Aorta (tissue), 5 donors: ENCODE measurements at regions not wholly inside any gene's neighbourhood (a gene's known extent, or its start where the extent isn't known, plus 50 kb on each side); places are given as distances from the start of the nearest gene placed in this dataset.

Source experiments
- ATAC-seq: fragments of 200-7000 bp; cut with Tn5 transposase; one replicate; pipeline ENCODE4 v1.9.1; 2022; ENCODE audit warnings: moderate library complexity; ENCODE audit not compliant: low FRiP score
- DNase-seq, 2 donors: peaks; one replicate each; pipeline ENCODE4 v3.0.0-alpha.2; 2020
- H3K27ac ChIP-seq, 2 donors: one replicate each; pipeline ENCODE4 v1.5.1; 2013; ENCODE audit warnings: low read length in 2 of 2, mild to moderate bottlenecking in 2 of 2, moderate library complexity in 2 of 2, control low read depth in 1 of 2, inconsistent platforms in 1 of 2, low read depth in 1 of 2
- H3K27me3 ChIP-seq, 2 donors: one replicate each; pipeline ENCODE4 v1.6.1; 2013; ENCODE audit warnings: control low read depth in 1 of 2, low read length in 1 of 2, mild to moderate bottlenecking in 1 of 2, moderate library complexity in 1 of 2; ENCODE audit not compliant: insufficient read depth in 2 of 2, control insufficient read depth in 1 of 2
- H3K36me3 ChIP-seq, 2 donors: one replicate each; pipeline ENCODE4 v1.6.1; 2013; ENCODE audit warnings: control low read depth in 1 of 2, low read length in 1 of 2, mild to moderate bottlenecking in 1 of 2; ENCODE audit not compliant: insufficient read depth in 2 of 2, control insufficient read depth in 1 of 2
- H3K4me1 ChIP-seq, 2 donors: one replicate each; pipeline ENCODE4 v1.6.1; 2013; ENCODE audit warnings: low read length in 2 of 2, control low read depth in 1 of 2, mild to moderate bottlenecking in 1 of 2, moderate library complexity in 1 of 2; ENCODE audit not compliant: insufficient read depth in 2 of 2, control insufficient read depth in 1 of 2
- H3K4me3 ChIP-seq, 2 donors: one replicate each; pipeline ENCODE4 v1.5.1; 2013; ENCODE audit warnings: low read length in 2 of 2, control low read depth in 1 of 2, mild to moderate bottlenecking in 1 of 2
- H3K9me3 ChIP-seq: one replicate; pipeline ENCODE4 v1.6.1; 2013; ENCODE audit warnings: mild to moderate bottlenecking, low read length; ENCODE audit not compliant: control insufficient read depth
- WGBS, 2 donors: extraction: QIAGEN DNeasy Blood & Tissue Kit; methylation state at CpG; one replicate each; pipeline ENCODE4 v1.1.7; 2013; 5-methylcytosine and 5-hydroxymethylcytosine counted together
- intact Hi-C, 2 donors: fragments of 100-400 bp; cut with DNase I; formaldehyde crosslinking; loops; one replicate each; pipeline versions ENCODE4 v1.14.2 to v1.15.0; 2022
- donor health status: healthy with polysubstance abuse.
- donor health status: Bipolar disorder and iron deficiency.
- donor health status: DM: no; HTN: no; CAD: no.
- donor health status: DM: no; HTN: no; CAD: no.
- donor health status: DM: yes; HTN: yes; CAD: no.

- Histone ChIP-seq H3K36me3 (no peaks in the 10 kb centered on the region), H3K27ac (no peak overlapping the region), H3K27me3 (no peaks in the 10 kb centered on the region), H3K9me3 (no peaks in the 10 kb centered on the region), H3K4me3 (no peak overlapping the region), H3K4me1 (no peaks in the 10 kb centered on the region)
- no peak for DNase-seq
- no peak for ATAC-seq
- 92 to 95% methylated on average over 23 of the region's 23 CpGs for WGBS, 2 donors
- intact Hi-C loops = no loop called here
These were observed 250.5 kb upstream of the AFDN start for GRCh38 chr6:167576050-167576741.

GRCh38 chr6:167576828-167577503 lies 249.7 kb upstream of the AFDN start:
- 93 to 95% methylated on average over 21 of the region's 21 CpGs for WGBS, 2 donors
- Histone ChIP-seq H3K4me3 (no peak overlapping the region), H3K36me3 (no peaks in the 10 kb centered on the region), H3K27ac (no peak overlapping the region), H3K9me3 (no peaks in the 10 kb centered on the region), H3K4me1 (no peaks in the 10 kb centered on the region), H3K27me3 (no peaks in the 10 kb centered on the region)
- intact Hi-C loops = no loop called here
- DNase-seq (no peak), ATAC-seq (no peak)

- H3K27ac ChIP-seq = no peak overlapping the region
- no peaks in the 10 kb centered on the region for H3K27me3 ChIP-seq
- ATAC-seq = no peak
- H3K36me3 ChIP-seq = no peaks in the 10 kb centered on the region
- H3K4me3 ChIP-seq = no peak overlapping the region
- 73 to 87% methylated on average over 13 of the region's 13 CpGs for WGBS, 2 donors
- no peaks in the 10 kb centered on the region for H3K4me1 ChIP-seq
- no peaks in the 10 kb centered on the region for H3K9me3 ChIP-seq
- DNase-seq = no peak
- intact Hi-C loops = no loop called here
These were observed 248.8 kb upstream of the AFDN start for GRCh38 chr6:167577891-167578361.

- DNase-seq = no peak
- no peak for ATAC-seq
- intact Hi-C loops = no loop called here
These were observed 248.3 kb upstream of the AFDN start for GRCh38 chr6:167578371-167578901.

GRCh38 chr6:167579806-167580618 lies 246.7 kb upstream of the AFDN start:
- H3K36me3 ChIP-seq = no peaks in the 10 kb centered on the region
- no peaks in the 10 kb centered on the region for H3K9me3 ChIP-seq
- H3K4me1 ChIP-seq = no peaks in the 10 kb centered on the region
- no peak for DNase-seq
- H3K27me3 ChIP-seq = no peaks in the 10 kb centered on the region
- WGBS, 2 donors = 80 to 81% methylated on average over 9 of the region's 9 CpGs
- H3K4me3 ChIP-seq = no peak overlapping the region
- ATAC-seq = no peak
- H3K27ac ChIP-seq = no peak overlapping the region
- intact Hi-C loops = no loop called here

More at GRCh38 chr6:167578371-167578901, 248.3 kb upstream of the AFDN start:
- Histone ChIP-seq H3K36me3 (no peaks in the 10 kb centered on the region), H3K4me3 (no peak overlapping the region), H3K9me3 (no peaks in the 10 kb centered on the region), H3K27me3 (no peaks in the 10 kb centered on the region), H3K27ac (no peak overlapping the region), H3K4me1 (no peaks in the 10 kb centered on the region)
- WGBS, 2 donors = 96 to 97% methylated on average over 16 of the region's 16 CpGs

- no peaks in the 10 kb centered on the region for H3K27me3 ChIP-seq
- DNase-seq (no peak), ATAC-seq (no peak)
- H3K36me3 ChIP-seq = no peaks in the 10 kb centered on the region
- H3K4me3 ChIP-seq = no peak overlapping the region
- H3K4me1 ChIP-seq = no peaks in the 10 kb centered on the region
- 69 to 91% methylated on average over 4 of the region's 4 CpGs for WGBS, 2 donors
- no peak overlapping the region for H3K27ac ChIP-seq
- H3K9me3 ChIP-seq = no peaks in the 10 kb centered on the region
- intact Hi-C loops = no loop called here
These were observed 246.1 kb upstream of the AFDN start for GRCh38 chr6:167580619-167580911.

- no peak overlapping the region for H3K4me3 ChIP-seq
- no peaks in the 10 kb centered on the region for H3K27me3 ChIP-seq
- H3K9me3 ChIP-seq = no peaks in the 10 kb centered on the region
- H3K4me1 ChIP-seq = no peaks in the 10 kb centered on the region
- ATAC-seq (no peak), DNase-seq (no peak)
- H3K27ac ChIP-seq = no peak overlapping the region
- intact Hi-C loops = no loop called here
- H3K36me3 ChIP-seq = no peaks in the 10 kb centered on the region
- 96 to 98% methylated on average over 5 to 6 of the region's 6 CpGs for WGBS, 2 donors
These were observed 245.1 kb upstream of the AFDN start for GRCh38 chr6:167581637-167582036.

- Histone ChIP-seq H3K4me1 (no peaks in the 10 kb centered on the region), H3K9me3 (no peaks in the 10 kb centered on the region), H3K27me3 (no peaks in the 10 kb centered on the region), H3K4me3 (no peak overlapping the region), H3K36me3 (no peaks in the 10 kb centered on the region), H3K27ac (no peak overlapping the region)
- 94 to 95% methylated on average over 2 of the region's 2 CpGs for WGBS, 2 donors
- no peak for DNase-seq
- no peak for ATAC-seq
- intact Hi-C loops = no loop called here
These were observed 243.3 kb upstream of the AFDN start for GRCh38 chr6:167583412-167583811.
